Left lung (tissue), 4 donors: ENCODE measurements at regions not wholly inside any gene's neighbourhood (a gene's known extent, or its start where the extent isn't known, plus 50 kb on each side); places are given as distances from the start of the nearest gene placed in this dataset.
A peak's percentile ranks its signal among the peaks of the same experiment; 100 is the strongest.

ENCODE experiments used
- ATAC-seq: fragments of 200-7000 bp; cut with Tn5 transposase; one replicate; pipeline ENCODE4 v1.9.1; 2020; ENCODE audit warnings: moderate library complexity
- DNase-seq, 4 donors: peaks; one replicate each; pipeline ENCODE4 v3.0.0-alpha.2; 2013 to 2020
- H3K27ac ChIP-seq, 2 donors: fragments of 200-600 bp; sonication (generic) in 1 of 2; one replicate each; pipeline versions ENCODE4 v1.5.0 to v1.8.0; 2020 to 2021
- H3K27me3 ChIP-seq, 2 donors: fragments of 200-600 bp; sonication (generic) in 1 of 2; one replicate each; pipeline versions ENCODE4 v1.5.0 to v1.8.0; 2020 to 2021
- H3K36me3 ChIP-seq, 2 donors: fragments of 200-600 bp; sonication (generic) in 1 of 2; one replicate each; pipeline versions ENCODE4 v1.5.0 to v1.8.0; 2020 to 2021
- H3K4me1 ChIP-seq, 2 donors: fragments of 200-600 bp; one replicate each; pipeline ENCODE4 v1.8.0; 2021
- H3K4me3 ChIP-seq, 2 donors: fragments of 200-600 bp; sonication (generic) in 1 of 2; one replicate each; pipeline versions ENCODE4 v1.5.0 to v1.8.0; 2020 to 2021; ENCODE audit warnings: mild to moderate bottlenecking in 1 of 2
- H3K9me3 ChIP-seq, 2 donors: fragments of 200-600 bp; sonication (generic) in 1 of 2; one replicate each; pipeline versions ENCODE4 v1.5.0 to v1.8.0; 2020 to 2021
- CTCF ChIP-seq, 2 donors: fragments of 200-600 bp; sonication (generic) in 1 of 2; IDR thresholded peaks; one replicate each; pipeline versions ENCODE4 v1.5.0 to v1.8.0; 2021; ENCODE audit warnings: antibody characterized with exemption in 2 of 2
- intact Hi-C, 2 donors: fragments of 100-400 bp; cut with DNase I; formaldehyde crosslinking; loops; one replicate each; pipeline versions ENCODE4 v1.11.2 to v1.14.2; 2022
- donor health status: DM: no; HTN: yes; CAD: no.
- donor health status: DM: no; HTN: no; CAD: no.

GRCh38 chr9:105046907-105047741 is 119.2 kb upstream of the ABCA1 start:
- intact Hi-C loops, result no loop called here
- no peaks in the 10 kb centered on the region for H3K36me3 ChIP-seq
- H3K27ac ChIP-seq, result no peak overlapping the region
- ATAC-seq (no peak), DNase-seq (no peak)
- peaks cover 0 to 3% of the 10 kb centered on the region in 2 donors for H3K4me1 ChIP-seq
- no peaks in the 10 kb centered on the region for H3K9me3 ChIP-seq
- no peak overlapping the region for H3K4me3 ChIP-seq
- H3K27me3 ChIP-seq, result no peaks in the 10 kb centered on the region
- TF ChIP-seq CTCF (IDR thresholded peaks at IDR 0.05), result no peak

GRCh38 chr9:105047742-105048041 is 119.7 kb upstream of the ABCA1 start:
- no peaks in the 10 kb centered on the region for H3K27me3 ChIP-seq
- TF ChIP-seq CTCF (IDR thresholded peaks at IDR 0.05), result no peak
- no peak overlapping the region for H3K27ac ChIP-seq
- H3K36me3 ChIP-seq, result no peaks in the 10 kb centered on the region
- H3K4me3 ChIP-seq, result no peak overlapping the region
- intact Hi-C loops, result no loop called here
- DNase-seq (no peak), ATAC-seq (no peak)
- no peaks in the 10 kb centered on the region for H3K9me3 ChIP-seq
- H3K4me1 ChIP-seq, result peaks cover 0 to 9% of the 10 kb centered on the region in 2 donors

- Histone ChIP-seq H3K9me3 (no peaks in the 10 kb centered on the region), H3K27me3 (no peaks in the 10 kb centered on the region), H3K36me3 (no peaks in the 10 kb centered on the region), H3K4me3 (no peak overlapping the region), H3K4me1 (peaks cover 0 to 15% of the 10 kb centered on the region in 2 donors), H3K27ac (no peak overlapping the region)
- ATAC-seq (no peak), DNase-seq (no peak)
- intact Hi-C loops, result no loop called here
- TF ChIP-seq CTCF (IDR thresholded peaks at IDR 0.05), result no peak
Observed at GRCh38 chr9:105048331-105048730, 120.4 kb upstream of the ABCA1 start.

GRCh38 chr9:105050296-105050695 is 122.3 kb upstream of the ABCA1 start:
- Histone ChIP-seq H3K9me3 (peaks cover 0 to 2% of the 10 kb centered on the region in 2 donors), H3K27me3 (no peaks in the 10 kb centered on the region), H3K4me1 (peaks cover 0 to 35% of the 10 kb centered on the region in 2 donors), H3K4me3 (no peak overlapping the region), H3K27ac (no peak overlapping the region), H3K36me3 (no peaks in the 10 kb centered on the region)
- intact Hi-C loops, result no loop called here
- DNase-seq (no peak), ATAC-seq (no peak)
- no peak for TF ChIP-seq CTCF (IDR thresholded peaks at IDR 0.05)

GRCh38 chr9:105051897-105052296 is 123.9 kb upstream of the ABCA1 start:
- intact Hi-C loops, result no loop called here
- H3K27ac ChIP-seq, result peak overlapping the region in 1 of 2 donors; percentile 82

More at GRCh38 chr9:105051897-105052296, 123.9 kb upstream of the ABCA1 start:
- Histone ChIP-seq H3K27me3 (no peaks in the 10 kb centered on the region), H3K36me3 (no peaks in the 10 kb centered on the region), H3K9me3 (peaks cover 0 to 2% of the 10 kb centered on the region in 2 donors), H3K4me1 (peaks cover 0 to 36% of the 10 kb centered on the region in 2 donors), H3K4me3 (no peak overlapping the region)
- ATAC-seq, result no peak
- TF ChIP-seq CTCF (IDR thresholded peaks at IDR 0.05), result no peak
- no peak for DNase-seq
